IMR-90 (cell line): ENCODE measurements at regions not wholly inside any gene's neighbourhood (a gene's known extent, or its start where the extent isn't known, plus 50 kb on each side); places are given as distances from the start of the nearest gene placed in this dataset.
A peak's percentile ranks its signal among the peaks of the same experiment; 100 is the strongest.

Experiments used
- ATAC-seq: fragments of 200-7000 bp; cut with Tn5 transposase; 2 replicates; pipeline ENCODE4 v1.9.1; 2020; ENCODE audit warnings: low read depth, mild to moderate bottlenecking, moderate library complexity
- BruUV-seq: library from RNA; stranded (reverse); fragments of 400-500 nt; replicated peaks from 2 replicates; lab custom pipeline; 2021; lab: Mats Ljungman, UMichigan
- CTCF ChIA-PET: fragments of 300-600 bp; formaldehyde crosslinking; extraction: SDS; loops from one replicate; lab custom pipeline; 2021; ENCODE audit warnings: antibody characterized with exemption; lab: Yijun Ruan, JAX
- POLR2A ChIA-PET: fragments of 300-600 bp; sonication (Branson Sonifier 250); formaldehyde crosslinking; loops from one replicate; lab custom pipeline; 2022; ENCODE audit warnings: antibody characterized with exemption; ENCODE audit not compliant: unreplicated experiment; lab: Charles Lee
- DNase-seq: peaks from one replicate; pipeline ENCODE4 v3.0.0; 2013
- H2AFZ ChIP-seq: replicated peaks from 2 replicates; pipeline ENCODE3; 2013; ENCODE audit warnings: low read length, mild to moderate bottlenecking; ENCODE audit not compliant: poor library complexity
- H2AK5ac ChIP-seq: 2 replicates; pipeline ENCODE4 v1.6.1; 2013; ENCODE audit warnings: low read depth, low read length, inconsistent platforms
- H2AK9ac ChIP-seq: replicated peaks from 2 replicates; pipeline ENCODE3; 2013; ENCODE audit warnings: mild to moderate bottlenecking, low read depth, low read length, moderate library complexity; ENCODE audit not compliant: poor library complexity
- H2BK120ac ChIP-seq: 2 replicates; pipeline ENCODE4 v1.6.1; 2013; ENCODE audit warnings: low read depth, low read length, inconsistent platforms
- H2BK15ac ChIP-seq: 3 replicates; pipeline ENCODE4 v1.6.1; 2013; ENCODE audit warnings: low read depth, low read length, inconsistent platforms
- H2BK20ac ChIP-seq: 2 replicates; pipeline ENCODE4 v1.6.1; 2013; ENCODE audit warnings: low read depth, mild to moderate bottlenecking, inconsistent platforms, low read length, moderate library complexity
- H2BK5ac ChIP-seq: 2 replicates; pipeline ENCODE4 v1.6.1; 2013; ENCODE audit warnings: mild to moderate bottlenecking, low read depth, low read length, inconsistent platforms; ENCODE audit not compliant: poor library complexity, severe bottlenecking
- H3K14ac ChIP-seq: replicated peaks from 2 replicates; pipeline ENCODE4 v1.6.1; 2013; ENCODE audit warnings: low read depth, low read length, inconsistent platforms
- H3K18ac ChIP-seq: 2 replicates; pipeline ENCODE4 v1.6.1; 2013; ENCODE audit warnings: low read depth, low read length, control low read depth
- H3K23ac ChIP-seq: 2 replicates; pipeline ENCODE4 v1.6.1; 2013; ENCODE audit warnings: low read depth, low read length, inconsistent platforms
- H3K27ac ChIP-seq: 2 replicates; pipeline ENCODE4 v1.5.1; 2013; ENCODE audit warnings: mild to moderate bottlenecking, control low read depth, low read length; ENCODE audit not compliant: insufficient read depth
- H3K27me3 ChIP-seq: 2 replicates; pipeline ENCODE4 v1.6.1; 2013; ENCODE audit warnings: low read length; ENCODE audit not compliant: control insufficient read depth, insufficient read depth
- H3K36me3 ChIP-seq: 2 replicates; pipeline ENCODE4 v1.6.1; 2013; ENCODE audit warnings: low read length, mixed read lengths; ENCODE audit not compliant: control insufficient read depth, insufficient read depth
- H3K4ac ChIP-seq: 2 replicates; pipeline ENCODE4 v1.6.1; 2013; ENCODE audit warnings: low read depth, low read length, inconsistent platforms
- H3K4me1 ChIP-seq: 2 replicates; pipeline ENCODE4 v1.6.1; 2013; ENCODE audit warnings: low read length, mixed read lengths; ENCODE audit not compliant: control insufficient read depth, insufficient read depth
- H3K4me2 ChIP-seq: 2 replicates; pipeline ENCODE4 v1.6.1; 2013; ENCODE audit warnings: low read depth, mild to moderate bottlenecking, control low read depth, low read length, moderate library complexity
- H3K4me3 ChIP-seq: 2 replicates; pipeline ENCODE4 v1.5.1; 2013; ENCODE audit warnings: low read depth, mild to moderate bottlenecking, control low read depth, low read length, moderate library complexity; ENCODE audit not compliant: insufficient read depth
- H3K56ac ChIP-seq: 2 replicates; pipeline ENCODE4 v1.6.1; 2013; ENCODE audit warnings: low read length, inconsistent platforms; ENCODE audit not compliant: insufficient read depth; ENCODE audit errors: extremely low read depth
- H3K79me1 ChIP-seq, 2 experiments: 2 replicates each; pipeline ENCODE4 v1.6.1; 2013; ENCODE audit warnings: low read length in 2 of 2, inconsistent platforms in 1 of 2, low read depth in 1 of 2
- H3K9ac ChIP-seq: 2 replicates; pipeline ENCODE4 v1.6.1; 2013; ENCODE audit warnings: low read depth, low read length, control low read depth
- H3K9me1 ChIP-seq: 2 replicates; pipeline ENCODE4 v1.6.1; 2013; ENCODE audit warnings: low read length, inconsistent platforms; ENCODE audit not compliant: insufficient read depth
- H3K9me3 ChIP-seq: 2 replicates; pipeline ENCODE4 v1.6.1; 2013; ENCODE audit warnings: low read length; ENCODE audit not compliant: control insufficient read depth, insufficient read depth
- H4K20me1 ChIP-seq: 2 replicates; pipeline ENCODE4 v1.6.1; 2013; ENCODE audit warnings: low read length, inconsistent platforms; ENCODE audit not compliant: insufficient read depth
- H4K5ac ChIP-seq: 2 replicates; pipeline ENCODE4 v1.6.1; 2013; ENCODE audit warnings: mild to moderate bottlenecking, low read depth, low read length, control low read depth
- H4K8ac ChIP-seq, 2 experiments: 2 replicates each; pipeline ENCODE4 v1.6.1; 2013; ENCODE audit warnings: low read depth in 2 of 2, low read length in 2 of 2, control low read depth in 1 of 2, inconsistent platforms in 1 of 2
- H4K91ac ChIP-seq: 2 replicates; pipeline ENCODE4 v1.6.1; 2013; ENCODE audit warnings: low read depth, low read length, inconsistent platforms; ENCODE audit not compliant: insufficient read depth
- CEBPB ChIP-seq: IDR thresholded peaks from 2 replicates; pipeline ENCODE4 v1.6.1; 2012; ENCODE audit warnings: low read depth, low read length, improper control_type of control experiment
- FOS ChIP-seq: fragments of 150-350 bp; IDR thresholded peaks from 2 replicates; pipeline ENCODE4 v1.6.1; 2016; ENCODE audit warnings: low read depth, low read length
- MAFK ChIP-seq: IDR thresholded peaks from 2 replicates; pipeline ENCODE4 v1.6.1; 2012; ENCODE audit warnings: low read depth, low read length, improper control_type of control experiment
- MXI1 ChIP-seq: IDR thresholded peaks from 2 replicates; pipeline ENCODE4 v1.6.1; 2012; ENCODE audit warnings: low read depth, mild to moderate bottlenecking, low read length, moderate library complexity, borderline replicate concordance
- NFE2L2 ChIP-seq: fragments of 150-350 bp; IDR thresholded peaks from 2 replicates; pipeline ENCODE4 v1.6.1; 2016; ENCODE audit warnings: low read depth, mild to moderate bottlenecking, low read length
- RAD21 ChIP-seq: IDR thresholded peaks from 2 replicates; pipeline ENCODE4 v1.6.1; 2012; ENCODE audit warnings: low read length, improper control_type of control experiment
- SMC3 ChIP-seq: fragments of 150-350 bp; IDR thresholded peaks from 2 replicates; pipeline ENCODE4 v1.6.1; 2016; ENCODE audit warnings: low read depth, mild to moderate bottlenecking, antibody characterized with exemption, low read length, moderate library complexity
- WGBS, 2 experiments: methylation state at CpG; one replicate each; pipeline versions ENCODE4 v1.1.5 to v1.1.7; 2013; ENCODE audit warnings: missing lambda C conversion rate in 2 of 2; ENCODE audit not compliant: insufficient read length in 1 of 2; ENCODE audit errors: extremely low coverage in 2 of 2; 5-methylcytosine and 5-hydroxymethylcytosine counted together
- dilution Hi-C: fragments of 300-500 bp; cut with HindIII; formaldehyde crosslinking; loops from one replicate; pipeline ENCODE4 v1.14.3; 2018; ENCODE audit warnings: low sequenced_read_pairs; ENCODE audit not compliant: unreplicated experiment
- in situ Hi-C: fragments of 300-500 bp; cut with MboI; formaldehyde crosslinking; loops from 3 replicates; pipeline ENCODE4 v1.14.3; 2019; ENCODE audit warnings: low sequenced_read_pairs, inconsistent platforms, mixed read lengths
- intact Hi-C: fragments of 100-400 bp; cut with micrococcal nuclease; formaldehyde crosslinking; loops from 2 replicates; pipeline ENCODE4 v1.10.0; 2022
- TF ChIP-seq, protein P1 (sequence below): fragments of 150-350 bp; IDR thresholded peaks from 2 replicates; pipeline ENCODE4 v1.6.1; 2017; ENCODE audit warnings: mild to moderate bottlenecking, antibody characterized with exemption, low read length, low read depth

DNA sequence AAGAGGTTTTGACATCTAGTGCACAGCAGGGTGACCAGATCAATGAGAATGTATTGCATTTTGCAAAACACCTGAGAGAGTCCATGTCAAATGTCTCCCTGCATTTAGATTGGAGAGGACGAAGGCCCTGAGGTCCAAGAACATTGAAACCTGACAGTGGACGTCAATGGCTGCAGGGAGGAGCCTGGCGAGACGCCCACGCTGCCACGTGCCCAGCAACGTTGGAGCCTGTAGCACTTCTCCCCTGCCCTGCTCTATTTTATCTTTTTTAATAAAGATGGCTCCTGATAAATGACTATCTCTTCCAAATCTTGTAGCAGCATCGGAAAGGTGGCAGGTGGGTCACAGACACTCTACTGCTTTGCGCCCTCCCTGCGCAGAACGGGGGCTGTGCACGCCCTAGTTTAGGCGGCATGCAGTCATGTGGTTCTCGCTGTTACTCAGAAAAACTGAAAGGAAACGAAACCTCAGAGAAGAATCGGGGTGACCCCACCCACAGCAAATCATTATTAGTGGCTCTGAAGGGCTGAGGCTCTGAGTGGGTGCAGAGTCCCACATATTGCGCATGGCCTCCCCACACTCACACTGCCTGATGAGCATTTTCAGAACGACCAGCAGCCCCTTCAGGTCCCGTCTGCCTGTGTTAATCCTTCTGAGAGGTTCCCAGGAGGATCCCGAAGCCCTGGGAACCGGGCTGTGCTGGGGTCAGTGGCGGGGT, 62.5 kb upstream of the TAMM41 start:
- H4K91ac ChIP-seq, result no peak overlapping the region
- no peak overlapping the region for H3K14ac ChIP-seq
- no TSS peak for BruUV-seq
- no peaks in the 10 kb centered on the region for H3K4me1 ChIP-seq
- H3K9ac ChIP-seq, result no peak overlapping the region
- H4K8ac ChIP-seq, result no peak overlapping the region
- CTCF ChIA-PET, result no interaction called here
- no peaks in the 10 kb centered on the region for H3K9me3 ChIP-seq
- H2BK20ac ChIP-seq, result no peak overlapping the region
- H3K36me3 ChIP-seq, result no peaks in the 10 kb centered on the region
- no peak overlapping the region for H2AK9ac ChIP-seq
- H2BK120ac ChIP-seq, result no peak overlapping the region
- in situ Hi-C loops (no loop called here), dilution Hi-C loops (no loop called here), intact Hi-C loops (no loop called here)
- H4K5ac ChIP-seq, result no peak overlapping the region
- no peak overlapping the region for H2AK5ac ChIP-seq
- no peak overlapping the region for H2BK5ac ChIP-seq
- H2AFZ ChIP-seq, result peak overlapping the region; percentile 51
- ATAC-seq, result no peak
- H3K4ac ChIP-seq, result no peak overlapping the region
- H2BK15ac ChIP-seq, result no peak overlapping the region
- H3K27ac ChIP-seq, result no peak overlapping the region
- H3K27me3 ChIP-seq, result peaks cover 5% of the 10 kb centered on the region
- POLR2A ChIA-PET, result no interaction called here
- no peaks in the 10 kb centered on the region for H3K9me1 ChIP-seq
- H3K56ac ChIP-seq, result no peak overlapping the region
- no CpG with 5 or more reads among the region's 22 CpGs for whole genome bisulfite sequencing, 2 experiments
- no peak overlapping the region for H3K4me3 ChIP-seq
- no peaks in the 10 kb centered on the region for H3K79me1 ChIP-seq
- no peak overlapping the region for H3K23ac ChIP-seq
- TF ChIP-seq CEBPB (no peak), MAFK (no peak), MXI1 (no peak), NFE2L2 (no peak), RAD21 (no peak), SMC3 (no peak), FOS (no peak)
- TF ChIP-seq, protein P1, sequence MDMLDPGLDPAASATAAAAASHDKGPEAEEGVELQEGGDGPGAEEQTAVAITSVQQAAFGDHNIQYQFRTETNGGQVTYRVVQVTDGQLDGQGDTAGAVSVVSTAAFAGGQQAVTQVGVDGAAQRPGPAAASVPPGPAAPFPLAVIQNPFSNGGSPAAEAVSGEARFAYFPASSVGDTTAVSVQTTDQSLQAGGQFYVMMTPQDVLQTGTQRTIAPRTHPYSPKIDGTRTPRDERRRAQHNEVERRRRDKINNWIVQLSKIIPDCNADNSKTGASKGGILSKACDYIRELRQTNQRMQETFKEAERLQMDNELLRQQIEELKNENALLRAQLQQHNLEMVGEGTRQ, result no peak
- no peak overlapping the region for H3K4me2 ChIP-seq
- no peak overlapping the region for H3K18ac ChIP-seq
- H4K20me1 ChIP-seq, result no peaks in the 10 kb centered on the region
- DNase-seq, result no peak
